HG02885 (cell line): ENCODE measurements at regions not wholly inside any gene's neighbourhood (a gene's known extent, or its start where the extent isn't known, plus 50 kb on each side); places are given as distances from the start of the nearest gene placed in this dataset.

Source experiments
- ATAC-seq: cut with Tn5 transposase; IDR thresholded peaks from one replicate; pipeline ENCODE4 v1.9.1; 2021; ENCODE audit warnings: mild to moderate bottlenecking; ENCODE audit not compliant: unreplicated experiment, poor library complexity

DNA sequence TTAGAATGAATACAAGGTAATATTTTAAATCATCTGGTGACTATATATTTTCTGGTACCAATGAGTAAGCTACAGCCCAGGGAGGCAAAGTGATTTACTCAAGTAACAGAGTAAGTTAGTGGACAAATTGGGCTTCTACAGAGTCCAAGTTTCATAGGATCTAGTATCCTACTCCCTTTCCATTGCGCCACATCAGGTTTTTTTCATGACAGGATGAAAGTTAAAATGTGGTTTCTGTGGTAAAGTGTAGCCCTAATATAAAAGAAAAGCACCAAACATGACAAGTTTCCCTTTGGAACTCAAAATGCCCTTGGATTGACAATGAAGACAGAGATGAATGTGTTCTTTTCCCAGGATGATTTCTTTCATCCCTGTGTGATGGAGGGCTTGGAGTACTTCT is 350.8 kb upstream of the ZNF385D start:
- ATAC-seq, result no peak

DNA sequence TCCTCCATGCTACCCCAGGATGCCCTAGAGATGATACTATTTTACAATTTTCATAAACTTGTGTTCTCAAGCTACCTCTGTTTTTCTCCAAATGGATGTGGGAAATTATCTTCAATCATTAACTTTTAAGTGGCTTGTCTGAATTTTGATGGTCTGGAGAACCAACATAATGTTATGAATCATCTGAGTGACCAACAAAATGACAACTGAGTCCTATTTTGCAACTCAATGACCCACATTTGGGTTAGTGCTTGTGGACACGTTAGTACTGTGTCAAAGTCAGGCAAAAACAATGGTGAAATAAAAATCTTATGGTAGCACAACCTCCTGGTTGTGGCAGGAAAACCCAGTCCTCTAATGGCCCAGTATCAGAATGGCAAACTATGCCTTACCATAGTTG is 352.4 kb upstream of the ZNF385D start:
- no peak for ATAC-seq

DNA sequence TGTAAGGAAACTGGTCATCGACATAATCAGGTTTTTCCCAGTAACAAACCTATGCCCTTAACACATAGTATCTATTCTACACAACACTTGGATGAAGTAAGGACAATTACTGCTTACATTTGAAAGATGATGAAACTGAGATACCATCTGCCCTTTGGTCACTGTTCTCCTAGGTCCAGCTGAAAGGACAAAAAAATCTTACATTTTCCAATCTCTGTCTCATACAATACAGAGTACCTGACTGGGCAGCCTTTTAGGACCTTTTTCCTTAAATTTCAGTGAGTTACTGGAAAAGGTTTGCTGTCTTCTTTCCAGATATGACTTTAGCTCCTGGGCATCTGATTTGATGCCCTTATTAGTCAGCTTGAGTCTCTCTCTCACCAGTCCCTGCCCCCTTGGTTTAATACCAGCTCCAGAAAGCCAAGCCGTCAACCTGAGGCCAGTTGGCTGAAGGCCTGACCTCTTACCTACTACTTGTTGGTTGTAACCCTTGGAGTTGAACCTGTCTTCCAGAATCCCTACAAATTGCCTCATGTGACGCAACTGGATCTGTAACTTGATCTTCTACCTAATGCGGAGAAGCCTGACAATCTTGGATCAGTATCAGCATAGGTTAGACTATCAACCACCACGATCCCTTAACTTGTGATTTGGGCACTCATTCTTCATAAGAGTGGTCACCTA is 355.3 kb upstream of the ZNF385D start:
- ATAC-seq, result no peak

DNA sequence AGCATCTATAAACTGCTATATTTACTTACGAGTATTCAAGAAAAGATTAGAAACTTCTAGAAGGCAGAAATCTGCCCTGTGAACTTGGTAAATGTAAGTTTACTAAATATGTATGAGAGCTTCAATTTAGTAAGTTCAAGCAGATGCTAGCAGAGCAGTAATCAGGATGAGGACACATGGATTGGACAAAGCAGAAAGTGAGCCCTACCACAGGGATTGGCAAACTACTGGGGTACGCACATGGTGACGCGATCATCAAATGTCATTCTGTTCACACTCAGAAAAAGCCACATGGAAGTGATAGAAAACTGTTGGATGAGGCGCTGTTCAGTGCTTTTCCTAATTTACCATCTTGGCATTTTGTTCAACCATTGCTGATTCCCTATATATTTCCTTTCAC is 360.2 kb upstream of the ZNF385D start:
- no peak for ATAC-seq

DNA sequence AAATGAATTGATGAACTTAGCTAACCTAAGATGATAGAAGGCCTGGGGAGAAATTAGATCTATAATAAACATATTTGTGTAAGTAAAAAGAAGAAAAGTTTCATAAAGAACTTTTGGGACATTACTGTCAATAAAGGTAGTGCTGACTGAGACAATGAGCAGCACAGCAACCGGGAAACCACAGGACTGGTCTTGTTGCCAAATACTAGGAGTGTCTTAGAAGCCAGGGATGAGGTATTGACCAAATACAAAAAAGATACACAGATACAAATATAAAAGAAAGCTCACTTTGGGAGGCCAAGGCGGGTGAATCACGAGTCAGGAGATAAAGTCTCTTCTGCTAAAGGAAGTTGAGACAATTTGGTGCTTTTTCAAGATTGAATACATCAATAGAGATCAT is 362.4 kb upstream of the ZNF385D start:
- ATAC-seq, result no peak

DNA sequence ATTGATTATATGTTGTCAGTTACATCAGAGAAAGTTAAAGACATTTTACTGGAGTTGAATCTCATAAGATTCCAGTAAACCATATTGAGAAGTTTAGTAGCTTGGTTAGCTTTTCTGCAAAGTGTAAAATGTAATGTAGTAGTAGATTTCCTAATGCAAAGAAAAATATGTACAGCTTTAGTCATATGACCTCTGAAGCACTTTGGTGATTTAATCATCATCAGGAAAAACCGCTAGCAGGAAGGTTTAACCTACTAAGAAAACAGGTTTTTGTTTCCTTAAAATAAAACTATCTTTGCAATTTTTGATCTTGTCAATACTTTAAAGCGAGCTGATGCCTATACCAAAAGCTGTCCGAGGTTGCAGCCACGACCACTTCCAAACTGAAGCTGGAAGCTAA is 364.6 kb upstream of the ZNF385D start:
- ATAC-seq, result no peak

DNA sequence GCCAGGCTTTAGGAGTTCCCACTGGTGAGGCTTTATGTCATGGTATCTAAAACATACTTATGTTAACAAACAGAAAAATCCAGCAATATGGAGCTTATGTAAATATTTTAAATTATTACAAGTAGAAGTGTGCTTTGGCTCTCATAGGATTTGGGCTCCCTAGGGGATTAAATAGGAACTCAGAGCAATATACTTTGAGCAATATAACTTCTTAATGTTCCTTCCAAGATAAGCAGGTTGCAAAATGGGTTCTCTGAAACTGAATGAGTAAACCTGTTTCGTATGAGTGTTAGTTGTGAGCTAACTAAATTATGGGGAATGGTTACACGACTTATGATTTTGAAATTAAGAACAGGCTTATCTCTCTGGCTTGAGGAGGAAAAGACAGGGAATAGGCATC is 366.1 kb upstream of the ZNF385D start:
- ATAC-seq, result no peak

DNA sequence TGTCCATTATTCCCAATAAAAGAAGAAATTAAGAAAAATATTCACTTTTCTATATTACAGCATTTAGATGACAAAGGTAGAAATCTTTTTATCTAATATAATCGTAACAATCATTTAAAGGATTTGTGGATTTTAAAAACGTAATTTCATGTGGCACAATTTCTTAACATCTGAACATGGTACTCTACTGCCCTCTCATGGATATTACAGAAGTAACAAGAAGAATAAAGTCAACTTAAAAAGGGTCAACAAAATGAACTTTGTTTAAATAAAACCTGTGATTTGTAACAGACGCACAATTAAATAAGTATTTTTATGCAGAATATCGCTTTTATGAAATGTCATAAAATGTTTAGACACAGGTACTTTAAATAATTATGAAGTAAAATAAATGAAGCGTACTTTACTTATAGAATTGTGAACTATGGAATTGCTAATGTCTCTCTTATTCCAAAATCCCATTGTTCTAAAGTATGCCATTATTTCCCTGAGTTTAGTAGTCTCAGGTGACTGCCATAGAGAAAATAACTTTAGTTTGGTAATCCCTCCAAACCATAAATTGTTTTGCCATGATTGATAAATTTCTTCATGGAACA is 366.8 kb upstream of the ZNF385D start:
- no peak for ATAC-seq

DNA sequence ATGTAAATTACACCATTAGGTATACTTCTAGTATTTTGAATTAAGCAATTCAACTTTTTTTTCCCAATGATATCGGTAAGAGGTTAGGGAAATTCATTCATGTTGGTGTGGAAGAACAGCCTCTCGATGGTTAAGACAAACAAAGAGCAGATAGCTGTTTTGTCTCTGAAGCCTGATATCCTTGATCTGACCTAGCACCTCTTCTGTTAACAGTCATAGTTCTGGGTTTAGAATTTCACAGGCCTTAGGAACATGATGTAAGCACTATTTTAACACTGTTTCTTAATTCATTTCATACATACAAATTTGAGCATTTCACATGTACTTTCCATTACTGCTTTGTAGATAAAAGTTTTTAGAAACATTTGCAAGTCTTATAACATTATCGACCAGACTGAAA is 367.5 kb upstream of the ZNF385D start:
- ATAC-seq, result no peak

DNA sequence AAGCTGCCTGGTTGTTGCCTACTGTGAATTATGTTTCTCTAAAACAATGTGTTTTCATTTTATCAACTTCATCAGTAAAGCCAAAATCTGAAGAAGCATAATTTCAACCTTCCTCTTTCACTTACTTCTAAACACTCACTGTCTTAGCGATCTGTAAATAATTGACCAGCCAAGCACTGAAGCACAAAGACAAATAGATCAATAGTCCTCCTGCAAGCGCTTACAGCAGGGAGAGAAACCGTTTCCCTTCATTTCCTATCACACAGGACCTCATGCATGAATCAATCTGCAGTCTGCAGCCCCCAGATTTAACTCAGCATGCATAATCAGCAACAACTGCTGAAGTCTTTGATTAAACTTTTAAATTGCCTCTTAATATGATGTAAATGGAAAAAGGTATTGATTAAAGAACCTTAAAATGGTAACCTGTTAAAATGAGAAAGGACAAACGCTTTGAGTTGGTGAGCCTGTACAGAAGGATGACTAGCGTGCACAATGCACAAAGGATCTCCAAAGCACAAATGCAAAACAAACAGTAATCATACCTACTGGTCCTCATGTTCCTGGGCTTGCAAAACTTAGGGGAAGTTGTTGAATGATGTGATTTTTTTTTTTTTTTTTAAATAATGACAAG is 370.2 kb upstream of the ZNF385D start:
- ATAC-seq, result peak; percentile 38

DNA sequence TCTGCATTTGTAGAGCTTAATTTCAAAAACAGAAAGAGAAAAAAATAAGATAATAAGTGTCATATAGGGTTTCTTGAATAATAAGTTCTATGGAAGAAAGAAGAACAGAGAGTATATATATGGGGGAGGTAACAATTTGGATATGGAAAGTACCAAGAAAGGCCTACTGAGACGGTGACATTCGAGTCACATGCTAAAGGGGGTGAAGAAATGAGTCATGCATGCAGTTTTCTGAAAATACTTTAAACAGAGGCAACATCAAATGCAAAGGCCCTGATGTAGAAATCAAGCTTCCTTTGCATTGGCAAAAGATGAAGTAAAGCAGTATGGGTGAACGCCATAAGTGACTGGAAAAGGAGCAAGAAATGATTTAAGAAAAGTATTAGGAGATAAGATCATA is 371.6 kb upstream of the ZNF385D start:
- peak; percentile 87 for ATAC-seq

DNA sequence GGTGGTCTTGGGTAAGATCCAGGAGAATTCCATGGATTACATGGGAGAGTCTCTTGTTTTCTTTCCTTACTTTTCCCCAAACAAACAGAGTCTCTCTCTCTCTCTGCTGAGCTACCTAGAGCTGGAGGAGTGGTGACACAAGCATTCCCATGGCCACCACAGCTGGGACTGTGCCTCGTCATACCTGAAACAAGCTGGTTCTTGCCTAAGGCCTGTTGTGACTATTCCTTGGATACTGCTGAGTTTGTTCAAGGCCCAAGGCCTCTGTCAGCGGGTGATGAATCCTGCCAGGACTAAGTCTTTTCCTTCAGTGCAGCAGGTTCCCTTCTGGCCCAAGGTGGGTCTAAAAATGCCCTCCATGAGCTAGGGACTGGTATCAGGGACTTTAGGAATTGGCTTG is 378.1 kb upstream of the ZNF385D start:
- no peak for ATAC-seq

DNA sequence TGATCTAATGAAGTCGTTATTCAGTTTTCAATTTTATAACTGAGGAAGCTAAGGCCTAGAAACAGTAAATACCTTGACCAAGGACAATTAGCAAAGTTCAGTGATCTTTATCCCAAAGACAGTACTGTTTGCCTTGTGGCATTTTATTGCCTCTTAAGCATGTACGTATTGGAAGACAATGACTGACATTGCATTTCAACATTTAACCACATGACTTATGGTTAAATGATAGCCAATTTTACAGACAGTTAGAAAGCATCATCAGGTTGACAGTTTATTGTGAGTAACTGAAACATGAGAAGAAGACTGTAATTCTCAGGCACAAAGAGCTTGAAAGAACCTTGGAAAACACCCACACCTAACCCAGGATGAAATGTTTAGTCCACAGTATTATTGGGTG is 390.8 kb upstream of the ZNF385D start:
- ATAC-seq, result no peak

DNA sequence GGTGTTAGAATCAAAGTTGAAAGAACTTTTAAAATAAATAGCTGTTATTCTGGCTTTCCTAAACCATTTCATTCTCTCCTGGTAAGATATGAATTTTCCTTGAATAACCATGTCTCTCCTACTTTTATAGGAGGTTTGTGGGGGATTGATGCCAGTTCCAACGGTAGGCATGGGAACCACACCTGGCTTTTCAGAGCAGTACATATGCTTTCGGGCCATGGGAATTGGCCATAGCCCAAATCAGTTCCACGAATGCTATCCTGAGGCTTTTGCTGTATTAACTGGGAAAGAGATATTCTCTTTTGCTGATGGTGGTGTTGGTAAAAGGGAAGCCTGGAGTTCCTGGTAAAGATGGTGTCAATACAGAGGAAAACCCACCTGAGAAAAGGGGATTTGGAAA is 396.2 kb upstream of the ZNF385D start:
- no peak for ATAC-seq

DNA sequence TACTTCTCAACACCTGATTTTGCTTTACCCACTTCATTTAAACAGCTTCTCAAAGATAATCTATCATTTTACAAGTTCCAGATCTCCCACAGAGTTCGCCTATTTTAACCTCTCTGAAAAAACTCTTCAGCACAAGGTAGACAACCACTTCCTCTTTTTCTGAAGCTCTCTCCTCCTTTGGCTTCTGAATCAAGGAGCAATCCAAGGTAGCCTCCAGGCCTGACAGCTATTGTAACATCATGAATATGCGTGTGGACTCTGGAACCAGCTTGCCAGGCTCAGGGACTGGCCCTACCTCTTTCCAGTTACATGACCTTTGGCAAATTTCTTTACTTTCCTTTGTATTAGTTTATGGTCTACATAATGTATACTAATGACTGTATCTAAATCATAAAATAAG is 405.9 kb upstream of the ZNF385D start:
- no peak for ATAC-seq

DNA sequence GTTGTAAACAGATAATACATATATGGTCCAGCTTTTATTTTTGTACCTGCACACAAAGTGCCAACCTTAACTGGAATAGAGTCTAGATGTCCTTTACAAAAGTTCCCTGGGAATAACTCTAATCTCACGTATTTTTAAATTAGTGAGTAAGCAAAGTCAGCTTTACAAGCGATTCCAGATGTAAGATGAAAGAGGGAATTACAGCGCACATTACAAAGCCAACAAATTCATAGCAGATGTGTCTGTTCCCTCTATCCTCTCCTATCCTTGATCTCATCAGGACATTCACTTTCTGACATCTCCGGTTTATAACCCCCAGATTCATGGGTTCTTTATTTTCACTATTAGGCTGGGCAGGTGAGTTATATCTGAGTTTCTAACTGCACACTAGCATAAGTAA is 406.8 kb upstream of the ZNF385D start:
- ATAC-seq, result no peak

DNA sequence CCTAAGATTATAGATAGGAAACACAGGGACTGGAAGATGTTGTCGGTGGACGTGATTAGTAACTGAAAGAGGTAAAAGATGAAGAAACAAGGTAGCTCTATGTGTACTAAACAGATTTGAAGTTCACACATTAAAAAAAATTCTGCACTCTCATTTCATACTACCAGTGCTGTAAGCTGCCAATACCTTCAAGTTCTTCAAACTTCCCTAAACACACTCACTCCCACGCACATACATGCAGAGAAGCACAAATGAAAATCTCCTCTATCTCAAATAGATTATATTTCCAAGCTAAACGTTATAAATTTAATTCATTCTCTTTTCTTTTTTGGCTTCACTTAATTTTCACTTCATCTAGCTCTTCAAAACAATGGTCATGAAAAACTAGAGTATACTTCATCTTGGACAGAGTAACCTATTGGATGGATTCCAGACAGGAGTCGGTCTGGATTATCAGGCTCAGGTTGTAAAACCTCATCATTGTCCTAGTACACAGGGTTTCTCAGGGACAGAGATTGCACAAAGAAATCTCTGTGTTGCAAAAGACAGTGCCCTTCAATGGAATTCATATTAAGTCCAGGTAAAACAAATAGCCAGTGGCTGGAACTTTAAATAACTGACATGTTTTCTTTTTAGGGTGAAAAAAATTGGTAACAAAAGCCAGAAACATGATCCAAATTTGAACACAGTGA is 408.1 kb upstream of the ZNF385D start:
- no peak for ATAC-seq

DNA sequence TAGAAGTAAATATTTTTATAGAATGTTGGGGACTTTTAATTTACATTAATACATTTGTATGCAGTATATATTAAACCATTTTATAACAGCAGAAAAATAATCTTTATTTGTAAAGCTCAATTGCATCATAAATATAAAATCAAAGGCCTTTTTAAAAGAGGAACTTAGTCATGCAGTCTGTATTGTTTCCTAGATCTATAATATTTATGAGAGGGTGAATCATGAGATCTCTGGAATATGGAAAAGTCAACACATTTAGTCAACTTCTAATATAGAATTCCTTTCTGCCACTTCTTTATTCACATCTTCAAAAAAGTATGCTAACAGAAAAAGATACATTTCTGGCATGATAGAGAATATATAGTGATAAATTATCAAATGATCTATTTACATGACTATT is 410.3 kb upstream of the ZNF385D start:
- ATAC-seq, result no peak

DNA sequence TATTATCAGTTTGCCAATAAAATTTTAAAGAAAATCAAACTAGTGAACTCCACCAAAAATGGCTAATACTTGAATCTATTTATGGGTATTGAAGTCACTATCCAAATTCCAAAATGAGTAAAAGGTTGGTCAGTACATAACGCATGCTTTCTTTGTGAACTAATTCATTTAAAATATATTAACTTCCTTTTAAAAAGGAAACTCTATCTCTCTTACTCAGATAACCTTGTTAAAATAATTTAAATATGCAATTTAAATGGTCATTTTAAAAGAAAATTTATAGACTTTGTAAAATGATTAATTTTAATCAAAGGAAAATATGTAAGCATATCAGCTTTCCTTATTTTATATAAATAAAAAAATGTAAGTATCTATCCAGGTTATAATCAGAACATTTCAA is 419.4 kb upstream of the ZNF385D start:
- no peak for ATAC-seq

DNA sequence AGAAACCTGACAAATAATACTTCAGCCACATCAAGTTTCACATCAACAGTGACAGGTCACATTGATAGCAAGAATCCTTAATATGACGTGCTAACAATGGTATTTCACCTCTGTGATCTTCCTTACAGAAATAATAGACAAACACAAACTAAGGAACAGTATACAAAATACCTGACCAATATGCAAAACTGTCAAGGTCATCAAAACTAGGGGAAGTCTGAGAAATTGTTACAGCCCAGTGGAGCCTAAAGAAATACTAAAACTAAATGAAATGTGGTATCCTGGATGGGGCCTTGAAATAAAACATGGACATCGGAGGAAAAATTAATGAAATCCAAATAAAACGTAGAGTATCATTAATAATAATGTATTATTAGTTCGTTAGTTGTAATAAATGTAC is 422.0 kb upstream of the ZNF385D start:
- ATAC-seq, result no peak

DNA sequence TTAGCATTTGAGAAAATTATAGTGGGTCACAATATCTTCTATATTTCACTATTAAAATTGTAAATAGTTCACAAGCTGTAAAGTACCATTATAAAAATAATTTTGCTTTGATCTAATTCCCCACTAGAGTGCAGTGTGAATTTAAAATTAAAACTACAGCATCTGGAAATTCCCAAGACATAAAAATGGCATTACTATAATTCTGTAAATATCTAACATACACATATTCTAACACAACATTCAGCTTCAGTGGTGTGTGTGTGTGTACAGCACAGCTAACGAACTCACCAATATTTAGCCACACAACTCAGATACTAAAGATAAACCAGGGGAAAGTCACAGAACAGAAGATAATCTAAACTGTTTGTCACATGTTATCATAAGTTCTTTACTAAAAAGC is 424.9 kb upstream of the ZNF385D start:
- no peak for ATAC-seq

DNA sequence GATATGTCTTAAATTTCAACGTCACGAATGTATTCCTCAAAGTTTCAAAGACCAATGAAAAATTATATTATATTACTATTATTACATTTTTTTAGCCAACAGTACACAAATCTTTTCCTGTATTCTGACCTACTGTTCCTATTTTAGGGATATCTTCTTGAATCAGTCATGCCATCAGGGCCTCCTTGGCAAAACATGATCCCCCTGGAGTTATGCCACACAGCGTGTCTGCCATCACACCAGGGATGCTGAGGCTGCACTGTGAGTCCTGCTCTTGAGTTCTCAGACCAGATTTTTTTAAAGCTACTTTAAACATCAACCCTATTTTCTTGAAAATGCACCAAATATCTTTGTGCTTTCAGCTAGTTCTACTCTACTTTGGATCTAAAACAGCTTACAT is 425.9 kb upstream of the ZNF385D start:
- ATAC-seq, result no peak
